Body of pancreas (tissue), 4 donors: ENCODE measurements at regions not wholly inside any gene's neighbourhood (a gene's known extent, or its start where the extent isn't known, plus 50 kb on each side); places are given as distances from the start of the nearest gene placed in this dataset.

Experiments
- ATAC-seq: fragments of 150-250 bp; one replicate; pipeline ENCODE4 v1.9.1; 2016
- DNase-seq, 4 donors: peaks; one replicate each; pipeline ENCODE4 v3.0.0-alpha.2; 2019
- H3K27ac ChIP-seq, 4 donors: fragments of 200-600 bp; sonication (generic); 1 replicate in 3 of 4; 2 replicates in 1 of 4; pipeline versions ENCODE4 v1.5.1 to v1.6.1; 2016 to 2019; ENCODE audit warnings: mild to moderate bottlenecking in 1 of 4, mixed read lengths in 1 of 4, moderate library complexity in 1 of 4
- H3K27me3 ChIP-seq, 2 donors: fragments of 200-600 bp; sonication (generic); one replicate each; pipeline ENCODE4 v1.6.0; 2016; ENCODE audit warnings: mild to moderate bottlenecking in 1 of 2
- H3K36me3 ChIP-seq, 2 donors: fragments of 200-600 bp; sonication (generic); replicated peaks in 1 of 2; 2 replicates each; pipeline ENCODE4 v1.5.1; 2016; ENCODE audit warnings: low read depth in 2 of 2; ENCODE audit not compliant: insufficient read depth in 1 of 2
- H3K4me1 ChIP-seq: fragments of 200-600 bp; sonication (generic); one replicate; pipeline ENCODE4 v1.6.0; 2016
- H3K4me3 ChIP-seq, 2 donors: fragments of 200-600 bp; sonication (generic); 1 replicate in 1 of 2; 2 replicates in 1 of 2; pipeline ENCODE4 v1.5.1; 2016 to 2019
- H3K9me3 ChIP-seq, 3 donors: fragments of 200-600 bp; sonication (generic); 1 replicate in 2 of 3; 2 replicates in 1 of 3; pipeline ENCODE4 v1.5.1; 2016
- POLR2A ChIP-seq, 3 donors: fragments of 450-650 bp; IDR thresholded peaks; one replicate each; pipeline ENCODE4 v1.6.1; 2016; ENCODE audit warnings: antibody characterized with exemption in 3 of 3, mild to moderate bottlenecking in 2 of 3
- WGBS, 2 donors: methylation state at CpG; one replicate each; pipeline ENCODE4 v1.1.5; 2017; 5-methylcytosine and 5-hydroxymethylcytosine counted together
- intact Hi-C: fragments of 100-400 bp; cut with DNase I; formaldehyde crosslinking; loops from one replicate; pipeline ENCODE4 v1.15.1; 2023
- TF ChIP-seq, protein P1 (sequence below), 7 experiments: fragments of 450-650 bp in 4 of 7; fragments of 200-600 bp in 3 of 7; sonication (generic) in 3 of 7; IDR thresholded peaks; one replicate each; pipeline ENCODE4 v1.5.1; 2016 to 2019; ENCODE audit warnings: antibody characterized with exemption in 7 of 7

DNA sequence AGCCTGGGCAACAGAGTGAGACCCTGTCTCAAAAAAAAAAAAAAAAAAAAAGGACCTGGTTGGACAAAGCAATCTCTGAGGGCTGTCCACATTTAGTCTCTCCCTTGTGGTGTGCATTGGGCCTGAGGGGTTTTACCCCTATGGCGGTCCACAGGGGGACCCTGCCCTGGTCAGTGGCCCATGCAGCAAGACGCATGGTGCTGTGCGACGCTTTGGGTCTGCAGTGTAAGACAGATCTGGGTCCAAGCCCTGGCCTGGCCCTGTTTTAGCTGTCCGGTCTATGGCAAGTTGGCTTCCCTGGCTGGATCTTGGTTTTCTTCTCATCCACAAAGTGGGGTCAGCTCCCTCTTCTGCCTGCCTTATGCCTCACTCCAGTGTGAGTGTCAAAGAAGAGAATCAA, 123.2 kb upstream of the NLRP1 start:
- ATAC-seq (no peak), DNase-seq (no peak)
- Histone ChIP-seq H3K36me3 (no peaks in the 10 kb centered on the region), H3K27me3 (no peaks in the 10 kb centered on the region), H3K4me1 (no peaks in the 10 kb centered on the region), H3K4me3 (no peak overlapping the region), H3K9me3 (no peaks in the 10 kb centered on the region), H3K27ac (no peak overlapping the region)
- 67 to 78% methylated on average over 4 to 5 of the region's 5 CpGs for WGBS, 2 donors
- no peak for TF ChIP-seq POLR2A (IDR thresholded peaks at IDR 0.05)
- TF ChIP-seq, protein P1, sequence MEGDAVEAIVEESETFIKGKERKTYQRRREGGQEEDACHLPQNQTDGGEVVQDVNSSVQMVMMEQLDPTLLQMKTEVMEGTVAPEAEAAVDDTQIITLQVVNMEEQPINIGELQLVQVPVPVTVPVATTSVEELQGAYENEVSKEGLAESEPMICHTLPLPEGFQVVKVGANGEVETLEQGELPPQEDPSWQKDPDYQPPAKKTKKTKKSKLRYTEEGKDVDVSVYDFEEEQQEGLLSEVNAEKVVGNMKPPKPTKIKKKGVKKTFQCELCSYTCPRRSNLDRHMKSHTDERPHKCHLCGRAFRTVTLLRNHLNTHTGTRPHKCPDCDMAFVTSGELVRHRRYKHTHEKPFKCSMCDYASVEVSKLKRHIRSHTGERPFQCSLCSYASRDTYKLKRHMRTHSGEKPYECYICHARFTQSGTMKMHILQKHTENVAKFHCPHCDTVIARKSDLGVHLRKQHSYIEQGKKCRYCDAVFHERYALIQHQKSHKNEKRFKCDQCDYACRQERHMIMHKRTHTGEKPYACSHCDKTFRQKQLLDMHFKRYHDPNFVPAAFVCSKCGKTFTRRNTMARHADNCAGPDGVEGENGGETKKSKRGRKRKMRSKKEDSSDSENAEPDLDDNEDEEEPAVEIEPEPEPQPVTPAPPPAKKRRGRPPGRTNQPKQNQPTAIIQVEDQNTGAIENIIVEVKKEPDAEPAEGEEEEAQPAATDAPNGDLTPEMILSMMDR (IDR thresholded peaks at IDR 0.05) = no peak
- intact Hi-C loops = loop anchor here (10.0 kb wide), 1 partner anchor 113 kb away; no protein-coding TSS in a partner anchor

DNA sequence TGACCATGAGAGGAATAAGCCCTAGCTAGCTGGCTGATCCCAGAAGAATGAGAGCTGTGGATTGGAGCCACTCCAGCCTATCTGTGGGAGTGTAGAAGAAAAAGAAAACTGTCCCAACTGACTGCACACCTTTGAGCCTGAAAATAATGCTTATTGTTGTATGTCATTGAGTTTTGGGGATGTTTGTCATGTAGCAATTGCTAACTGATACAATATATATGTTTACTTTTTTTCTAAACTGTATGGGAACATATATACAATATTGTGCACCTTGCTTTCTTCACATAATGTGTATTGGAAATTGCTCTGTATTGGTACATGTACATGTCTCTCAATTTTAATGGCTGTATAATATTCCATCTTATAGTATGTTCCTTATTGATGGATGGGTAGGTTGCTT, 124.0 kb upstream of the NLRP1 start:
- intact Hi-C loops = loop anchor here (10.0 kb wide), 1 partner anchor 114 kb away; no protein-coding TSS in a partner anchor

DNA sequence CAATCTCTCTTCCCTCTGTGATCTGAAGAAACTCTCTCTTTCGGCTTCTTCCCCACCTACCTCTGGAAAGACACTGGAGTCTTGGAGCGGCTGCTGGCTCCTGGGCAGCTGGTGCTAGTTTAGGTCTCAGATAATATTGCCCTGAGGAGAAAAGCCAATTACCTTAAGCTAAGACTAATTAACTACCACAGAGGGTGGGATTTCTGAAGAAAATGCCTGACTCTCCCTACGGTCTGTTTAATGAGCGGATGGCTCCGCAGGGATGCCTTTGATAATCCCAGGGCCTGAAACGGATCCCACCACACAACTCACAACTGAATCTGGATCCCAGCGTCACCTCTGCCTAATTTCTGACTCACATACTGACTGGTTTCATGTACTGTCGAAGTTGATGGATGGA, 127.0 kb upstream of the NLRP1 start:
- Histone ChIP-seq H3K27ac (no peak overlapping the region), H3K36me3 (no peaks in the 10 kb centered on the region), H3K4me1 (no peaks in the 10 kb centered on the region), H3K27me3 (no peaks in the 10 kb centered on the region), H3K4me3 (no peak overlapping the region), H3K9me3 (no peaks in the 10 kb centered on the region)
- DNase-seq (no peak), ATAC-seq (no peak)
- TF ChIP-seq POLR2A (IDR thresholded peaks at IDR 0.05) = no peak
- TF ChIP-seq, protein P1 (IDR thresholded peaks at IDR 0.05) = no peak
- intact Hi-C loops = no loop called here
- WGBS, 2 donors = 24 to 29% methylated on average over 5 to 8 of the region's 8 CpGs

More for the DNA sequence above, 124.0 kb upstream of the NLRP1 start:
- no peak for DNase-seq
- TF ChIP-seq, protein P1 (IDR thresholded peaks at IDR 0.05) = no peak
- TF ChIP-seq POLR2A (IDR thresholded peaks at IDR 0.05) = no peak
- H3K27me3 ChIP-seq = no peaks in the 10 kb centered on the region
- no peaks in the 10 kb centered on the region for H3K9me3 ChIP-seq
- ATAC-seq = no peak
- H3K36me3 ChIP-seq = no peaks in the 10 kb centered on the region
- no peak overlapping the region for H3K27ac ChIP-seq
- no peak overlapping the region for H3K4me3 ChIP-seq
- H3K4me1 ChIP-seq = no peaks in the 10 kb centered on the region

DNA sequence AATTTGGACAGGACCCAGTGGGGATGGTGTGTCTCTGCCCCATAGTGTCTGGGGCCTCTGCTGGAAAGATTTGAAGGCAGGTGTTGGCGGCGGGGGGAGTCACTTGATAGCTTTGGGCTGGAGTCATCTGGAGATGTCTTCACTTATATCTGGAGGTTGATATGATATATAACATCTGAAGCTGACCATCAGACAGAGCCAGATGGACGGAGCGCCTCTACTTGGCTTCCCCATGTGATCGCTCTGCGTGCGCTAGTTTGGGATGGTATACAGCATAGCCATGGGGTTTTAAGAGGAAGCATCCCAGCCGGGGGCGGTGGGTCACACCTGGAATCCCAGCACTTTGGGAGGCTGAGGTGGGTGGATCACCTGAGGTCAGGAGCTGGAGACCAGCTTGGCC, 130.7 kb upstream of the NLRP1 start:
- DNase-seq = no peak
- no peak for ATAC-seq
- Histone ChIP-seq H3K36me3 (no peaks in the 10 kb centered on the region), H3K9me3 (no peaks in the 10 kb centered on the region), H3K4me1 (no peaks in the 10 kb centered on the region), H3K27ac (no peak overlapping the region), H3K4me3 (no peak overlapping the region), H3K27me3 (no peaks in the 10 kb centered on the region)
- TF ChIP-seq POLR2A (IDR thresholded peaks at IDR 0.05) = no peak
- intact Hi-C loops = no loop called here
- 85 to 90% methylated on average over 9 of the region's 9 CpGs for WGBS, 2 donors

DNA sequence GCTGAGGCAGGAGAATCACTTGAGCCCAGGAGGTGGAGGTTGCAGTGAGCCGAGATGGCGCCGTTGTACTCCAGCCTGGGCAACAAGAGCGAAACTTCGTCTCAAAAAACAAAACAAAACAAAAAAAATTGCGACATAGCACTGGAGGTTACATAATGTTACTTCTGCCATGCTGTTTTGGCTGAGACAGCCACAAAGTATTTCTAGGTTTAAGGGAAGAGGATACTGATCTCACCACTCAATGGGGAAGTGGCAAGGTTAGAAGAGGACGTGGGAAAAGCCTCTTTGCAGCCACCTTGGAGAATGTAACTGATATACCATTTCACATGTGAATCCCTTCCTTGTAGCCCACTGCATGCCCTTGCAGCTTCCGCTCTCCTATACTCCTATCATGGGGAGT, 131.2 kb upstream of the NLRP1 start:
- peak in 1 of 4 donors; percentile 8 for DNase-seq
- intact Hi-C loops = no loop called here
- H3K4me1 ChIP-seq = no peaks in the 10 kb centered on the region
- TF ChIP-seq, protein P1 (IDR thresholded peaks at IDR 0.05) = no peak
- no peak for TF ChIP-seq POLR2A (IDR thresholded peaks at IDR 0.05)
- no peak for ATAC-seq
- H3K36me3 ChIP-seq = no peaks in the 10 kb centered on the region
- no peak overlapping the region for H3K4me3 ChIP-seq
- WGBS, 2 donors = 54 to 70% methylated on average over 8 of the region's 8 CpGs
- H3K27me3 ChIP-seq = no peaks in the 10 kb centered on the region
- no peak overlapping the region for H3K27ac ChIP-seq
- no peaks in the 10 kb centered on the region for H3K9me3 ChIP-seq
